Activated CD4-positive, CD25-positive, alpha-beta regulatory T cell treated with anti-CD3 and anti-CD28 coated beads, Interleukin-2, amount 50 U/mL, for 16 hours (primary cell): ENCODE measurements at regions not wholly inside any gene's neighbourhood (a gene's known extent, or its start where the extent isn't known, plus 50 kb on each side); places are given as distances from the start of the nearest gene placed in this dataset.
A peak's percentile ranks its signal among the peaks of the same experiment; 100 is the strongest.
"Not testable (repeated sequence)": the region's sequence is repeated elsewhere in the genome, so short reads cannot be mapped to it uniquely, and the experiment has no call there.

Experiments
- DNase-seq: peaks from one replicate; pipeline ENCODE4 v3.0.0-alpha.2; 2020; ENCODE audit warnings: low read depth, low spot score

DNA sequence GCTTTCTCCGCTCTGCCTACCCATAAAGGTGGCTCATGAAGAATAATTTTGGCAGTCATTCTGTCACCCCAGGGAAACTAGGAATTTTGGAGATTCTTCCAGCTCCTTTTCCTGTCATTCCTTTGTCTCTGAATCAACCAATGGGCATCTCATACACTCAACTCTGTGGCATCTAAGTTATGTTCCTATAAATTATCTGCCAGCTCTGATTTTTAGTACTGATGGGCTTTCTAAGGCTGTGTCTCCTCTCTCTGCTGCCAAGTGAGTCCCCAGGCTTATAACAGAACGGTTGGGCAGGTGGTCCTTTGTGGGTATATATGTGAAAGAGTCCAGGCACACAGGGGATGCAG is 226.8 kb downstream of the NMUR2 start:
- DNase-seq, result no peak

DNA sequence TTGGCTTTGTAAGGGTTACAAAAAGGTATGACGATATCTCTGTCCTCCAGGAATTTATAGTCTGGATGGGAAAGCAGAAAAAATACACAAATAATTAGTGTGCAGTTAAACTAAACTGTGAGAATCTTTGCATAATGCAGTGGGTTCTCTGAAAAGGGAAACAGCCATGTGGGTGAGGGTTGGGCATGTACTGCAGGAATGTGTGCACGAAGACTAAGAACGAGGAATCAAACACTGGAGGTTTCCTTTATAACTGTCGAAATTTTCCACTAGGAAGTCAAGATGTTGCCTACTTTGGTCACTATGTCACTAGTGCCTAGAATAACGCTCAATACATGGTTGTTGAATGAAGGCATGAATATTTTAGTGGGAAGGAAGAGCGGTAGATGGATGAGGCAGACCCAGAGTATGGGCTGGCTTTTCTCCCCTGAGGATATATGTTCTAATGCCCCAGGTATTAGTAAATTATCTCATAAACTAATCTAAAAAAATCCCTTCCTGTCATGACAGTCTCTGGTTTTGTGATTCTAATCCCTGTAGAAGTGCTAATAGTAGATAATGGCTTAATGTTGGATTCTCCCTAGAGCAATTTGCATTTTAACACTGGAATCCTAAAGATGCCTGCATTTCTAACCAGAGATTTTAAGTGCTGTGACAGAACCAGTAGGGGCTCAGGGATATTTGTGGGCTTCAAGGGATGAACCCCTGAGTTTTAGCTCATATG is 227.3 kb downstream of the NMUR2 start:
- no peak for DNase-seq

DNA sequence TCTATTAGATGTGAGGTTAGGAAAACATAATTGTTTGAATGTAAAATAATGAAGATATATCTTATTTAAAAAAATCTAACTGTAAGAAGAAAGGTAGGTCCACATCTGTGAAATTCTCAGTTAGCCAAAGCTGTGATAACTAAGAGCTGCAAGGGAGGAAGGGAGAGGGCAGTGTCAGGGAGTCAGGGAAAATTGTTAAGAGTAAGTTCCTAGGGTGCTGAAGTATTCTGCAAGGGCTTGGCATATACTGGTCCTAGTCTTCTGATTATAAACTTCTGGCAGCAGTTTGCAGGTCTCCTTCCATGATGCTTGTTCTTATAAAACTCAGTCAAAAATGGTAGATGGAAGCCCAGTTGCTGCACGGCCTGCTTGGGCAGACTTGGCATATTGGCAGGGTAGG is 233.2 kb downstream of the NMUR2 start:
- DNase-seq, result no peak

DNA sequence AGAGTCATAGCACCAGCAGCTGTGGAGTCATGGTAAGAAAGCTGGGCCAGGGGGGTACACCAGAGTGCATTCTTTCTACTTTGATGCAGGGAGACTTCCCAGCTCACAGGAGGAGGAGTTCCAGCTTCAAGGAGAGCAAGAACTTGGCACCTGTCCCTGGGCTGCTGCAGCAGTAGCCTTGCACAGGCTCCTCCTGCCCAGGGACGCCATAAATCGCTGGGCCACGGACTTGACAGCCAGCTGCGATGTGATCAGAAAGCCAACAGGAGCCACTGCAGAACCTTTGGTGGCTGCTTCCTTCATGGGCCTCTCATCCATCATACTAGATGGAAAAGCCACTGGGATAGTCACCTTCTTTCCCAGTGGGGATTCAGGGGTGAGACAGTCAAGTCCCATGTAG is 234.7 kb downstream of the NMUR2 start:
- no peak for DNase-seq

DNA sequence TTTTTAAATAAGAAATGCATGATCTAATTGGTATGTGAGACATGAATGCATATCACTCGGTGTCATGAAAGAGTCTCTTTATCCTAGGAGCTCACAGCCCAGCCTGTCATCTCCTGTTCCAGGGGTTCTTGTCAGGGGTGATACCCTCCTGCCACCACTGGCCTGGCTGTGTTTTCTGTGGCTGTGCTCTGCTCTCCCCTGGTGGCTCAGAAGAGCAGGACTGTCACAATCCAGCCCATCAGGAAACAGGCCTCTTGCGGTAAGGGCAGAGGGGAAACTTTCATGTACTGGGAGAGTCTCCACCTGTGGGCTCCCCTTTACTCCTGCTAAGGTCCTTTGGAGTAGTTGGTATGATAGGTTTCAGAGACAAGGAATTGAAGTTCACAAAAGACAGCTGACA is 240.2 kb upstream of the GLRA1 start:
- DNase-seq, result no peak

DNA sequence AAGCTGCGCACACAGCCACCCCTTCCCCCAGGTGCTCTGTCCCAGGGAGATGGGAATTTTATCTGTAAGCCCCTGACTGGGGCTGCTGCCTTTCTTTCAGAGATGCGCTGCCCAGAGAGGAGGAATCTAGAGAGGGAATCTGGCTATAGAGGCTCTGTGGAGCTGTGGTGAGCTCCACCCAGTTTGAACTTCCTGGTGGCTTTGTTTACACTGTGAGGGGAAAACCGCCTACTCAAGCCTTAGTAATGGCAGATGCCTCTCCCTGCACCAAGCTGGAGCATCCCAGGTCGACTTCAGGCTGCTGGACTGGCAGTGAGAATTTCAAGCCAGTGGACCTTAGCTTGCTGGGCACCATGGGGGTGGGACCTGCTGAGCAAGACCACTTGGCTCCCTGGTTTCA is 235.2 kb upstream of the GLRA1 start:
- not testable (repeated sequence) for DNase-seq

DNA sequence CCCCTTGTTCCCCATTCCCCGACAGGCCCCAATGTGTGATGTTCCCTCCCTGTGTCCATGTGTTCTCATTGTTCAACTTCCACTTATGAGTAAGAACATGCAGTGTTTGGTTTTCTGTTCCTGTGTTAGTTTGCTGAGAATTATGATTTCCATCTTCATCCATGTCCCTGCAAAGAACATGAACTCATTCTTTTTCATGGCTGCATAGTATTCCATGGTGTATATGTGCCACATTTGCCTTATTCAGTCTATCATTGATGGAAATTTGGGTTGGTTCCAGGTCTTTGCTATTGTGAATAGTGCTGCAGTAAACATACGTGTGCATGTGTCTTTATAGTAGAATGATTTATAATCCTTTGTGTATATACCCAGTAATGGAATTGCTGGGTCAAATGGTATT is 229.8 kb upstream of the GLRA1 start:
- not testable (repeated sequence) for DNase-seq

DNA sequence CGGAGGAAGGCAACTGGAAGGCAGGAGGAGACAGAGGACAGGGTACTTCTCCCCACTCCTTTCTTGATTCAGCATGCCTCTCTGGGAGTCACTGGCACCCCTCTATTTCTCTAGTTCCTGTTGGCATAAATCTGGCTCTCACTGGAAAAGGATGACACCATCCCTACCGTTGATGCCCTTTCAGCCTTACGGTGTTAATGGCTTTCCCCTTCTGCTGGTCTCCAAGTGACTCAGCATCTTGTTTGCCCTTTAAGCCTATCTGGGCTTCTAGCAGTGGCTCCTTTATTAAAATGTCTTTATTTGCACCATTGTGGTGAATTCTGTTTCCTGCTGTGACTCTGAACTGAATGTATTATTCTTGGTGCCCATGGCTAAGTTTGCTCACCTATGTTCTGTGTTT is 227.3 kb upstream of the GLRA1 start:
- no peak for DNase-seq

DNA sequence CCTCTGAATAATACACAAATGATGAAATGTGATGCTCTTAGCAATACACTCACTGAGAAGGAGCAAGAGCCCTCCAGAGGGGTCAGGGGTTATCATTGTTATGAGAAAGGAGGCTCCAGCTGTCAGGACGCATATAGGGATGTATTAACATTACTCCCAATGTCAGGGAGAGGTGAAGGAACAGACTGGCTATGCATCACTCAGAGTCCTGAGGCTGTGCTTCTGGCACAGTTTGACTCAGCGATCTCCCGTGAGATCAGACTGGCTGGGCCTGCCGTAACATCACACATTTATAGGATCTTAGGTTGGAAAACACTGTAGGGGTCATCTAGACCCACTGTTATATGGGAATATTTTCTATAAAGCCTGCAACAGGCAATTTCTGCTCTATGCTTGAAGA is 226.5 kb upstream of the GLRA1 start:
- DNase-seq, result no peak

DNA sequence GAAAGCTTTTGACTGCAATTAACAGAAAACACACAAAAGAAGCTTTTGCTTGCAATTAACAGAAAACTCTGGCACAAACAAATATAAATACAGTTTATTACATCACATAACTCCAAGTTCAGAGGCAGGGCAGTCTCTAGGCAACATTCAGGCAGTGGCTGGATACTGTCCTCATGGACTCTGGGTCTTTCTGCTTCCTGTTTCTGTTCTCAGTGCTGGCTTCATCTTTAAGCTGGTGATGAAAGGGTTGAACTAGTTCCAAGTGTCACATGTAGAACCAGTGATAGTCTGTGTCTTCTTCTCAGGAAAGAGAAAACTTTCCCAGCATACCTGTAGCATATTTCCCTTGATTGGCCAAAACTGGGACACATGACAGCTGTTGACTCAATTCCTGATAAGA is 222.6 kb upstream of the GLRA1 start:
- no peak for DNase-seq

DNA sequence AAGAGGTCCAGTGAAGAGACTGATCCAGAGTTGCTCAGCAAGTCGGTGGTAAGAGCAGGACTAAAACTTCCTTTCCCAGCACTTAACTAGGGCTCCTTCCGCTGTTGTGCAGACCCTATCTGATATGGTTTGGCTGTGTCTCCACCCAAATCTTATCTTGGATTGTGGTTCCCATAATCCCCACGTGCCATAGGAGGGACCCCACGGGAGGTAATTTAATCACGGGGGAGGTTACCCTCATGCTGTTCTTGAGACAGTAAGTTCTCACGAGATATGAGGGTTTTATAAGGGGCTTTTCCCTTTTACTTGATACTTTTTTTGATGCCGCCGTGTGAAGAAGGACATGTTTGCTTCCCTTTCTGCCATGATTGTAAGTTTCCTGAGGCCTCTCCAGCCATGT is 221.9 kb upstream of the GLRA1 start:
- DNase-seq, result no peak

DNA sequence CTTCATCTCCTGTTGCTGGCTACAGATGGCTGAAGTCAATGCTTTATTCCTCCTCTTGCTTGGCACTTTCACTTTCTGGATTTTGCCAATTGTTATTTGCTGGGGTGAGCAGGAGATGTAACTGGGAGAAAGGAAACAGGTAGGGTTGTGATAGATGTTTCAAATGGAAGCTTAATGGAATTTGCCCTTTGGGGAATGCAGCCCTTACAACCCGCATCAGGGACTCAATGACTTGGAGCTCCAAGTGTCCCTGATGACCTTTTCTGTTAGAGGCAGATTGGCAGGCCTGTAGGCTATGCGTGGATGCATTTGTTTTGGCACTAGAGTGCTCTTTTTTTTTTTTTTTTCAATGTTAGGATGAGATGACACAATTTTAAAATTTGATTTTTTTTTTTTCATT is 219.9 kb upstream of the GLRA1 start:
- no peak for DNase-seq

DNA sequence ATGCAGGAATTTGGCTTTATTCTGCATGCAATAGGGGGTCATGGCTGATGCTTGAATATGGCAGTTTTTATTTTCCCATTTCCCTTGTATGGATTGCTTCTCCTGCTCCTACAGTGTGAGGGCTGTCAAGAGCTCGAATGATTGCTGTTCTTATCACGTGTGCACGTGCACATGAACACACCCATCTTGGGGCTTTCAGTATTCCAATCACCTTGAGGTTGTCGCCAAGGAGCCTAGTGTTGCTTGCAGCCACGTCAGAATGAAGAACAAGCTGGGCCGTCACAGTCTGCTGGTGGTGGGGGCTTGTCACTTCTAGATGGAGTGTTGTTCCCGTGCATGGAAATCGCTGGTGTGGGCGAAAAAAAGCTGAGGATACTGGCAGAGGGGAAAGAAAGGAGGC is 219.4 kb upstream of the GLRA1 start:
- no peak for DNase-seq

DNA sequence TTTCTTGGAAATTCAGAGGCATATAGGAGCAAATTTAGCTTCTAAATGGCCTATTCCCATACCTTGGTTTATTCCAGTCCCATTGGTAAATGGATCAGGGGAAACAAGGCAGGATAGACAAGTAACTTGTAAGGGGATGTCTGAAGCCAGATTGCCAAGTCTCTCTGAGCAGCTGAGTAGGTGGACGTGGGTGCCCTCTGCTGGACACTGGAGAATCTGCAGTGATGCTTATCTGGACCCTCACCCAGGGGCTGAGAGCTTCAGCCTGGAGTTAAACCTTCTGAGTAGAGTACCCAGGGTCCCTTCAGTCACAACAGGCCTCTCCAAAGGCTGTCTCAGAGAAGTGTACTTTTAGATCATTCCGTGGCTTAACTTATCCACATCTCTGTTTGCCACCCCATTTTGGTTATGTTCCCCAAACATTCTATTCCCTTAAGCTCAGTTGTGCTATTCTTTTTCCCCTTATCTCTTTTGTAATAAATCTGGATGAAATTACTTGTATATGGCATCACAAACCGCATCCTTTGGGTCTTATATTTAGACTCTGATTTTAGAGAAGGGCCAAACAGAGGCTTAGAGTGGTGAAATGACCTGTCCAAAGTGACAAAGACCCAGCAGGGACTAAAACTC is 218.3 kb upstream of the GLRA1 start:
- DNase-seq, result peak; percentile 34

DNA sequence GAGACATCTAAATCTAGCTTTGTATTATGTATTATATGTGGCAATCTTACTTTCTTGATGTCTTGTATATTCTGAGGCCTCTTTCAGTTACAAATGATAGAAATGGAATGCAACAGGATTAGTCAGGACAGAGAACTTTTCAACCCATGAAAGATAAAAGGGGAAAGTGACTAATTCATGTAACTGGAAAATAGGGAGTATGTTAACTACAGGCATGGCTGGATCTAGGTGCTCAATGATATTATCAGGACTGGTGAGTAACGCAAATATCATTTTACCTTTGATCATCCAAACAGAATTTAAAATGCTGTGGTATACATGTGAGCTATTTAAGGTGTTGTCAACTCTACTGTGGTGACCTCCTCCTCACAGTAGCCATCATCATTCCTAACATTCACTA is 215.7 kb upstream of the GLRA1 start:
- no peak for DNase-seq

DNA sequence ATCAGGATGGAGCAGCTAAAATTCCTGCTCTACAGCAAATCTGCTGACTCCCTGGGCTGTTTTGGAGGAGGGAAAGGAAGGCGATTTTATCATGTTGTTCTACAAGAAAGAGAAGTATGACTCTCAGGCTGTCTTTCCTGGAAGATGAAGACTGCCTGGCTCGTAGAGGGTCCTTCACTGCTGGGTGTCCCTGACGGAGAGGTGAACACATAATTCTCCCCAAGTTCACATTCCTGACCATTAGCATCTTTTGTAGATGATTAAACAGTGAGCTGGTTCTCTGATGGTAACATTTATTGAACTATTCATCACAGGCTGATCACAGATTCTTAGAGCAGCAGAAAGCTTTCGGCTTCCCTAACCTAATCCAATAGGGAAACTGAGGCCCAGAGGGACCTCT is 212.4 kb upstream of the GLRA1 start:
- no peak for DNase-seq

DNA sequence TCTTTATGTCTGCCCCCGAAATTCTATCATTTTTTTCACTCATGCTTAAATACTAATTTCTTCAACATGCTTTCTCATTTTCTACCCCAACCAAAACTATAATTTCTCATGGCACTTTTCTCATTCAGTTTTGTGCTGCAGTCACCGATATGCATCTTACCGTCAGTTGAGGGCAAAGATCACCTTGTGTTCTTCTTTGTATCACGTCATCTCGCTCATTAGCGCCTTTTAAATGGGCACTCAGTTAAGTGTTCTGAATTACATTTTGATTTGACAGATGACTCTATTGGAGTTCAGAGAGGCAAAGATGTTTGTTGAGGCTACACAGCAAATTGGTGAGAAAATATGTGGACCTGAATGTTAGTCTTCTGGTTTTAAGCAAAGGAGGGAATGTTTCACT is 211.7 kb upstream of the GLRA1 start:
- no peak for DNase-seq

DNA sequence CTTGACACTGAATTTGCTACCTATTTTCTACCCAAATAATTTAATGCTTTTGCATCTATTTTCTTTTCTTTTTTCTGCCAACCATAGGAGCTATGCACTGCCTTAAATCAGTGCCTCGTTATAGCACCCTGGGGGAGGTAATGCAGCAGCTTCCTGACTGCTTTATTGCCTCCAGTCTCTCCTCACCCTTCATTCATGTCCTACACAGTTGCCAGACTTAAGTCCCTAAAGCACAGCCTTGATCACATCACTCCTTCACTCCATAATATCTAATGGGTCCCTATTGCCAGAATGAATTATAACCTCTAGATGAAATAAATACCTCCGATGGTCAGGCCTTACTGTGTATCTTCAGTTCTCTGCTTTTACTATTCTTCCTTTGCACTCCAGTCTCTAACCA is 211.2 kb upstream of the GLRA1 start:
- no peak for DNase-seq

DNA sequence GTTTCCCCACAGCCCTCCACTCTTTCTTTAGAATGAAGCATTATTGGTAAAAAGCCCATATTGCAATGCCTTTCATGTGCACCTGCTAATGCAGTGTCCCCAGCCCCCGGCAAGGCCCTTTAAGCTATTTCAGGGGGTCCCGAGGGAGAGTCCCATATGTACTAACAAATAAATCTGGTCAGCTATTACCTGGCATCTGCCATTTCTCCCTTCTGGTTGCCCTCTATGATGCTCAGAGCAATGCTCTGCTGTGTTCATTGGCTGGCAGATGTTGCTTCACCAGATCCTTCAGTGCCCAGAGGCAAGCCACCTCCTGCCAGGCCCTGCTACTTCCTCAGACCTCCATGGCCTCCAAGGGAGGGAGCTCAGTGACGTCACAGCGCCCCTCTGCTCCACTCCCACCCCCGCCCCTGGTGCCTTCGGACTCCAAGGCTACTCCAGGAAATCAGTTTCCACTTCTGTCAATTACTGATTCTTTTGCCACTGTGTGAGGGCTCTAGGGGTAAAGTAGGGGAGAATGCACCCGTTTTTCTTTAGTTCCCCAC is 201.1 kb upstream of the GLRA1 start:
- no peak for DNase-seq

DNA sequence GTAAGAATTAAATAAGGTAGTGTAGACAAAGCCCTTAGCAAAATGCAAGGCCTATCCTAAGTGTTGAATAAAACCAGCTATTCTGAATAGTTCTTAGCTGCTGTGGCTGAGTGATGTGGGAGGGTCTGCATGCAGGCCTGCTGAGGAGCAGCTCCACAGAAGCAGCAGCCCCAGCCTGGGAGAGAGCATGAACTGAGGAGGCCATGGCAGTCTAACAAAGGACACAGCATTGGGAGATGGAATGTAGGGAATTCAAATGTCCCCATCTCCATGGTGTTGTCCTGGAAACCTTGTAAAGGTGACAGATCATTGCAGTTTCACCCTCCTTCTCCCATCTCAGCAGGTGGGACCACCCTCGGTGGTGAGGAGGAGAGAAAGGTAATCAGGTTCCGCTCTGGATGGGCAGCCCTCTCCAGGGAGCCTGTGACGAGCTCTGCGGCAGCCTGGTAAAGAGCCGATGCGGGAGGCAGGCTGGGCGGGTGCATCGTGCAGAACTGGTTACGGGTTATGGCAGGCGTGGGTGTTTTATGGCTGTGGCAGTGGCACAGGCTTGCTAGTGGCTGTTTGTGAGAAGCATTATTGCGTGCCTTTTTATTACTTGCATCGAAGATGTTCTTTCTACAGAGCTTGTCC is 199.9 kb upstream of the GLRA1 start:
- DNase-seq, result no peak

DNA sequence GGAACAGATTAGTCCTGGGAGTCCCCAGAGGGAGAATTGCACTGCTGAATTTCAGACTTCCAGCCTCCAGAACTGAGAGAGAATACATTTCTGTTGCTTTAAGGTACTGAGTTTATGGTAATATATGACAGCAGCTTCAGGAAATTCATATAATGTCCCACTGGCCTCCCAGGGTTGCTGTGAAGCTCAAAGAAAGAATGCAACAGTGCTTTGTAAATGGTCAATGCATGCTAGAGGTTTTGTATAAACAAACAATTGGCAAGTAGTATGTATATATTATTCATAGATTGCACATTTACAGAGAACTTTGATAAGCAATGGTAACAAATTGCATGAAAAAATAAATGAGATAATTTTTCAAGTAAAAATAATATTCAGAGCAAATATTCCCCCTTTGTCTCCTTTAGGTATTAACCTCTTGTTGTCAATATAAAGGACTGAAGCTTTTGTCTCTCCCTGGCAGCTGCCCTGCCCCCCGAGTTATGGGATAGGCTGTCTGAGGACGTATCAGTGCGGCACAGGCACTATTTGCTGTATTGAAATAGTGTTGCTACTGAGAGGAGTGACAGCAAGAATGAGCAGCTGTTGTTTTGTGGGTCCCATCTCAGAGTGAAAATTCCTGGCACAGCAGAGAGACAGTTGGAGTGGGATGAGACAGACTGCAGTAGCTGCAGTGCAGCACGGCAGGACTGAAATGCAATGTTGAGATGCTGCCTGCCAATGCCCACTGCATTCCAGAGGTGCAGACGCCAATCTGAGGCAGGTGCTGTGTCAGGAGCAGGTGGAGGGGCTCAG is 194.2 kb upstream of the GLRA1 start:
- DNase-seq, result no peak

DNA sequence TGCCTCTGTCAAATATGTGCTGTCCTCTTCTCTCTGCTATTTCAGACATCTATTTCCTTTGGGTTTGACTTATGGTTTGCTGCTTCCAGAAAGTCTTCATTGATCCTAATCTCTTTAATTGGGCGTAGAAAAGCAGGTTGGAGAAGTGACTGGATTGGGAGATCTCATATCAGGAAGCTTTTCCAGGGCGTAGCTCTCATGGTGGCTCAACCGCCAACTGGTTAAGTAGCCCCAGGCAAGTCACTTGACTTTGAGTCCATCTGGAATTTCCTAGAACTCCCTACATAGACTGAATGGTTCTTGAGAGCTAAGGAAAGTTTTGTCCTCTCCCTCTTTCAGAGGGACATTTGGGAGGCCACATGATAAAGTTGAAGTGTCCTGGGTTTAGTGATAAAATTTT is 192.3 kb upstream of the GLRA1 start:
- no peak for DNase-seq
